ENCODE measurements at regions not wholly inside any gene's neighbourhood (a gene's known extent, or its start where the extent isn't known, plus 50 kb on each side); places are given as distances from the start of the nearest gene placed in this dataset.

GRCh38 chr6:7468382-7469081 lies 72.9 kb upstream of the DSP start:
- DNase-seq, result no peak

GRCh38 chr6:7469696-7470095 lies 71.8 kb upstream of the DSP start:
- DNase-seq, result no peak

- no peak for DNase-seq
These were observed 70.3 kb upstream of the DSP start for GRCh38 chr6:7471171-7471570.

GRCh38 chr6:7473805-7474719 lies 67.4 kb upstream of the DSP start:
- DNase-seq, result no peak

- no peak for DNase-seq
These were observed 66.4 kb upstream of the DSP start for GRCh38 chr6:7475081-7475480.

GRCh38 chr6:7479801-7480266 lies 61.6 kb upstream of the DSP start:
- peak; percentile 51 for DNase-seq

GRCh38 chr6:7484666-7485065 lies 56.8 kb upstream of the DSP start:
- no peak for DNase-seq

GRCh38 chr6:7486951-7487350 lies 54.5 kb upstream of the DSP start:
- no peak for DNase-seq

- no peak for DNase-seq
These were observed 53.0 kb upstream of the DSP start for GRCh38 chr6:7488494-7488893.

- no peak for DNase-seq
These were observed 52.1 kb upstream of the DSP start for GRCh38 chr6:7489376-7489775.

All from DMS79 (cell line).